ENCODE measurements at regions not wholly inside any gene's neighbourhood (a gene's known extent, or its start where the extent isn't known, plus 50 kb on each side); places are given as distances from the start of the nearest gene placed in this dataset.

GRCh38 chr3:74883690-74884089, 269.2 kb upstream of the CNTN3 start:
- Histone ChIP-seq H3K36me3 (ENCODE audit: control insufficient read depth in 1 of 2, insufficient read depth in 2 of 2, low read length in 1 of 2) (no peaks in the 10 kb centered on the region), H3K9me3 (ENCODE audit: control insufficient read depth, low read length) (no peaks in the 10 kb centered on the region), H3K4me3 (ENCODE audit: low read length in 2 of 2) (no peak overlapping the region), H3K4me1 (ENCODE audit: control insufficient read depth in 1 of 2, insufficient read depth in 2 of 2, low read length in 2 of 2) (no peaks in the 10 kb centered on the region), H3K27me3 (ENCODE audit: control insufficient read depth in 1 of 2, insufficient read depth in 2 of 2, low read length in 1 of 2) (no peaks in the 10 kb centered on the region), H3K27ac (ENCODE audit: low read depth in 1 of 2, low read length in 2 of 2) (no peak overlapping the region)
- intact Hi-C loops (cut with DNase I) = no loop called here
- ATAC-seq (ENCODE audit: low FRiP score) = no peak
- 83 to 87% methylated on average over 2 of the region's 2 CpGs for WGBS, 2 donors
- no peak for DNase-seq

DNA sequence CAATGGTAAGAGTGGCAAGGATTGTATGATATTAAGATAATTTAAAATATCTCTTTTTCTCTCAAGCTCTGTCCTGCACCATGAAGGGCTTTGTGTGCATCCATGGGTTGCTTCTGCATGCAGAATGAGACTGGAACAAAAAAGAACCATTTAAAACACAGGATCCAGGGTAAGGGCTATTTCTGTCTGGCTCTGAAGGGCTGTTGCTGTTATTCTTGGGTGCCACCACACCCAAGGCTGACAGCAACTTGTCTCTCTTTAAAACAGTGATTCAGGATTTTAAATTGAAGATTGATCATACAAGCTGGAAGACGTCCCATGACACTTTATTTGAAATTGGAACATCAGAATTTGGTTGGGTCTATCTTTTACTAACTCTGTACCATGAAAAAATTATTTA, 268.8 kb upstream of the CNTN3 start:
- Histone ChIP-seq H3K4me1 (ENCODE audit: control insufficient read depth in 1 of 2, insufficient read depth in 2 of 2, low read length in 2 of 2) (no peaks in the 10 kb centered on the region), H3K27me3 (ENCODE audit: control insufficient read depth in 1 of 2, insufficient read depth in 2 of 2, low read length in 1 of 2) (no peaks in the 10 kb centered on the region), H3K4me3 (ENCODE audit: low read length in 2 of 2) (no peak overlapping the region), H3K9me3 (ENCODE audit: control insufficient read depth, low read length) (no peaks in the 10 kb centered on the region), H3K36me3 (ENCODE audit: control insufficient read depth in 1 of 2, insufficient read depth in 2 of 2, low read length in 1 of 2) (no peaks in the 10 kb centered on the region), H3K27ac (ENCODE audit: low read depth in 1 of 2, low read length in 2 of 2) (no peak overlapping the region)
- intact Hi-C loops (cut with DNase I) = no loop called here
- DNase-seq = no peak
- 70 to 76% methylated on average over 1 of the region's 1 CpG for WGBS, 2 donors
- no peak for ATAC-seq (ENCODE audit: low FRiP score)

DNA sequence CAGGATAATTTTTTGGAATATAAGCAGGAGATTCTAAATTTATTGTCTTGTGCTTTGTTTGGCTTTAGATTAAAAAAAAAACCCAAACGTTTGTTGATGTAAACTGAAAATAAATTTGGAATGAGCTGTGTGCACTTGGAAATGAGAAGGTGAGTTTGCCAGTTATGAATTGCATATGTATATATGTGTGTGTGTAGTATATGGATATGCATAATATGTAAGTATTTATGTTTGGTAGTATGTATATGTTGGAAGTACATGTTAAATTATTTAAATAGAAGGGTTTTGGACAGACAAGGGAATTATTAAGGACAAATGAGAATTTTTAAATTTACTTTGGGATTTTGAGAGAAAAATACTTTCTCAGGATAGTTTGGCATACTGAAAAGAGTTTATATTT, 265.8 kb upstream of the CNTN3 start:
- no peak overlapping the region for H3K4me3 ChIP-seq (ENCODE audit: low read length in 2 of 2)
- no peaks in the 10 kb centered on the region for H3K9me3 ChIP-seq (ENCODE audit: control insufficient read depth, low read length)
- intact Hi-C loops (cut with DNase I) = no loop called here
- DNase-seq (no peak), ATAC-seq (ENCODE audit: low FRiP score) (no peak)
- WGBS, 2 donors = 13 to 17% methylated on average over 1 of the region's 1 CpG
- no peak overlapping the region for H3K27ac ChIP-seq (ENCODE audit: low read depth in 1 of 2, low read length in 2 of 2)
- no peaks in the 10 kb centered on the region for H3K4me1 ChIP-seq (ENCODE audit: control insufficient read depth in 1 of 2, insufficient read depth in 2 of 2, low read length in 2 of 2)
- no peaks in the 10 kb centered on the region for H3K27me3 ChIP-seq (ENCODE audit: control insufficient read depth in 1 of 2, insufficient read depth in 2 of 2, low read length in 1 of 2)
- H3K36me3 ChIP-seq (ENCODE audit: control insufficient read depth in 1 of 2, insufficient read depth in 2 of 2, low read length in 1 of 2) = no peaks in the 10 kb centered on the region

- no peaks in the 10 kb centered on the region for H3K27me3 ChIP-seq (ENCODE audit: control insufficient read depth in 1 of 2, insufficient read depth in 2 of 2, low read length in 1 of 2)
- no peak overlapping the region for H3K4me3 ChIP-seq (ENCODE audit: low read length in 2 of 2)
- intact Hi-C loops (cut with DNase I) = no loop called here
- no peaks in the 10 kb centered on the region for H3K36me3 ChIP-seq (ENCODE audit: control insufficient read depth in 1 of 2, insufficient read depth in 2 of 2, low read length in 1 of 2)
- WGBS, 2 donors = 21 to 34% methylated on average over 1 of the region's 1 CpG
- no peak overlapping the region for H3K27ac ChIP-seq (ENCODE audit: low read depth in 1 of 2, low read length in 2 of 2)
- no peak for DNase-seq
- ATAC-seq (ENCODE audit: low FRiP score) = no peak
- H3K4me1 ChIP-seq (ENCODE audit: control insufficient read depth in 1 of 2, insufficient read depth in 2 of 2, low read length in 2 of 2) = no peaks in the 10 kb centered on the region
- no peaks in the 10 kb centered on the region for H3K9me3 ChIP-seq (ENCODE audit: control insufficient read depth, low read length)
Observed at GRCh38 chr3:74866357-74867030, 252.0 kb upstream of the CNTN3 start.

GRCh38 chr3:74862476-74862875, 248.0 kb upstream of the CNTN3 start:
- DNase-seq = no peak
- ATAC-seq (ENCODE audit: low FRiP score) = no peak
- Histone ChIP-seq H3K27me3 (ENCODE audit: control insufficient read depth in 1 of 2, insufficient read depth in 2 of 2, low read length in 1 of 2) (no peaks in the 10 kb centered on the region), H3K4me1 (ENCODE audit: control insufficient read depth in 1 of 2, insufficient read depth in 2 of 2, low read length in 2 of 2) (no peaks in the 10 kb centered on the region), H3K4me3 (ENCODE audit: low read length in 2 of 2) (no peak overlapping the region), H3K36me3 (ENCODE audit: control insufficient read depth in 1 of 2, insufficient read depth in 2 of 2, low read length in 1 of 2) (no peaks in the 10 kb centered on the region), H3K27ac (ENCODE audit: low read depth in 1 of 2, low read length in 2 of 2) (no peak overlapping the region), H3K9me3 (ENCODE audit: control insufficient read depth, low read length) (no peaks in the 10 kb centered on the region)
- intact Hi-C loops (cut with DNase I) = no loop called here
- WGBS, 2 donors = 66 to 76% methylated on average over 3 of the region's 3 CpGs

- Histone ChIP-seq H3K27me3 (ENCODE audit: control insufficient read depth in 1 of 2, insufficient read depth in 2 of 2, low read length in 1 of 2) (no peaks in the 10 kb centered on the region), H3K4me3 (ENCODE audit: low read length in 2 of 2) (no peak overlapping the region), H3K36me3 (ENCODE audit: control insufficient read depth in 1 of 2, insufficient read depth in 2 of 2, low read length in 1 of 2) (no peaks in the 10 kb centered on the region), H3K4me1 (ENCODE audit: control insufficient read depth in 1 of 2, insufficient read depth in 2 of 2, low read length in 2 of 2) (no peaks in the 10 kb centered on the region), H3K27ac (ENCODE audit: low read depth in 1 of 2, low read length in 2 of 2) (no peak overlapping the region), H3K9me3 (ENCODE audit: control insufficient read depth, low read length) (no peaks in the 10 kb centered on the region)
- ATAC-seq (ENCODE audit: low FRiP score) (no peak), DNase-seq (no peak)
- intact Hi-C loops (cut with DNase I) = no loop called here
- WGBS, 2 donors = 67 to 73% methylated on average over 3 of the region's 3 CpGs
Observed at GRCh38 chr3:74861211-74861610, 246.8 kb upstream of the CNTN3 start.

- 79 to 92% methylated on average over 2 of the region's 2 CpGs for WGBS, 2 donors
- intact Hi-C loops (cut with DNase I) = no loop called here
- DNase-seq = no peak
Observed at GRCh38 chr3:74858086-74858485, 243.6 kb upstream of the CNTN3 start.

DNA sequence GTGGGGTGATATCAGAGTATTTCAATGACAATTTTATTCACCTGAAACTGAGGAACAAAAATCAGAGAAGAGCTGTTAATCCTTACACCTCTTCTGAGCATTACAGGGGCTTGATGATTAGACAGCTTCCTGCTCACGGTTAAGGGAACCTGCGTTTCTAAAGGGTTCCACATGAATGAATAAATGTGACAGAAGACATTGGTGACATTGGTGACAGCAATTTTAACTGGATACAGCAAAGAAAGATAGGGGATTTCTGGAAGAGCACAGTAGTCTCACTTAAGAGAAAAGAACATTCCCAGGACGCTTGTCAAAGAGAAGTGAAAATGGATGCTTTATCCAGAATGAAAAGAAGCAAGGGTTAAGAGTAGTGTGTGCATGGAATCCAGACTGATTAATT, 235.9 kb upstream of the CNTN3 start:
- Histone ChIP-seq H3K27me3 (ENCODE audit: control insufficient read depth in 1 of 2, insufficient read depth in 2 of 2, low read length in 1 of 2) (no peaks in the 10 kb centered on the region), H3K9me3 (ENCODE audit: control insufficient read depth, low read length) (no peaks in the 10 kb centered on the region), H3K4me1 (ENCODE audit: control insufficient read depth in 1 of 2, insufficient read depth in 2 of 2, low read length in 2 of 2) (no peaks in the 10 kb centered on the region), H3K4me3 (ENCODE audit: low read length in 2 of 2) (no peak overlapping the region), H3K27ac (ENCODE audit: low read depth in 1 of 2, low read length in 2 of 2) (no peak overlapping the region), H3K36me3 (ENCODE audit: control insufficient read depth in 1 of 2, insufficient read depth in 2 of 2, low read length in 1 of 2) (no peaks in the 10 kb centered on the region)
- ATAC-seq (ENCODE audit: low FRiP score) (no peak), DNase-seq (no peak)
- intact Hi-C loops (cut with DNase I) = no loop called here
- WGBS, 2 donors = 65 to 67% methylated on average over 3 of the region's 3 CpGs

More at GRCh38 chr3:74858086-74858485, 243.6 kb upstream of the CNTN3 start:
- Histone ChIP-seq H3K4me1 (ENCODE audit: control insufficient read depth in 1 of 2, insufficient read depth in 2 of 2, low read length in 2 of 2) (no peaks in the 10 kb centered on the region), H3K36me3 (ENCODE audit: control insufficient read depth in 1 of 2, insufficient read depth in 2 of 2, low read length in 1 of 2) (no peaks in the 10 kb centered on the region), H3K4me3 (ENCODE audit: low read length in 2 of 2) (no peak overlapping the region), H3K9me3 (ENCODE audit: control insufficient read depth, low read length) (no peaks in the 10 kb centered on the region), H3K27me3 (ENCODE audit: control insufficient read depth in 1 of 2, insufficient read depth in 2 of 2, low read length in 1 of 2) (no peaks in the 10 kb centered on the region), H3K27ac (ENCODE audit: low read depth in 1 of 2, low read length in 2 of 2) (no peak overlapping the region)
- no peak for ATAC-seq (ENCODE audit: low FRiP score)

GRCh38 chr3:74847093-74847492, 232.6 kb upstream of the CNTN3 start:
- intact Hi-C loops (cut with DNase I) = no loop called here
- Histone ChIP-seq H3K9me3 (ENCODE audit: control insufficient read depth, low read length) (no peaks in the 10 kb centered on the region), H3K27ac (ENCODE audit: low read depth in 1 of 2, low read length in 2 of 2) (no peak overlapping the region), H3K36me3 (ENCODE audit: control insufficient read depth in 1 of 2, insufficient read depth in 2 of 2, low read length in 1 of 2) (no peaks in the 10 kb centered on the region), H3K4me3 (ENCODE audit: low read length in 2 of 2) (no peak overlapping the region), H3K4me1 (ENCODE audit: control insufficient read depth in 1 of 2, insufficient read depth in 2 of 2, low read length in 2 of 2) (no peaks in the 10 kb centered on the region), H3K27me3 (ENCODE audit: control insufficient read depth in 1 of 2, insufficient read depth in 2 of 2, low read length in 1 of 2) (no peaks in the 10 kb centered on the region)
- 9 to 45% methylated on average over 4 of the region's 4 CpGs for WGBS, 2 donors
- ATAC-seq (ENCODE audit: low FRiP score) (no peak), DNase-seq (no peak)
